ENCODE measurements at regions not wholly inside any gene's neighbourhood (a gene's known extent, or its start where the extent isn't known, plus 50 kb on each side); places are given as distances from the start of the nearest gene placed in this dataset.

DNA sequence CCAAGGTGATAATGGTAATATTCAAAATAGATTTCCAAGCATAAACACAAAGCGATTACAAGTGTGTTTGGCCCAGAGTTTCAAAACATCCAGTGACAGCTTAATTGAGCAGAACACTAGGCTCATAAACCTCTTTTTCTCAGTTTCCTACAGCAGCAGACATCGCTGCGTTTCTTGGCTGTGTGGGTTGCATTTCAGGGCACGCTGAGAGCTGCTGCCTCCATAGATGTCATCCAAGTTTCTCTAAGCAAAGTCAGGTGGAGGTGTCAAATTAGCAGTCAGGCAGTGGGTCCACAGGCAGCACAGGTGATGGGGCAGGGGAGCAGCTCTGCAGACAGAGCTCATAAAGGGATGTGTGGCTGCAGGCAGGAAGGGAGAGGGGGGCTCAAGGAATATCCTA is 50.5 kb upstream of the COL13A1 start:
- Histone ChIP-seq H3K36me3 (no peaks in the 10 kb centered on the region), H3K27me3 (no peaks in the 10 kb centered on the region), H3K4me3 (no peak overlapping the region), H3K27ac (no peak overlapping the region), H3K9me3 (no peaks in the 10 kb centered on the region), H3K4me1 (peaks cover 0 to 9% of the 10 kb centered on the region in 2 donors)
- no peak for DNase-seq (ENCODE audit: low spot score in 2 of 2)
- intact Hi-C loops (cut with DNase I): no loop called here
- TF ChIP-seq, protein P1, sequence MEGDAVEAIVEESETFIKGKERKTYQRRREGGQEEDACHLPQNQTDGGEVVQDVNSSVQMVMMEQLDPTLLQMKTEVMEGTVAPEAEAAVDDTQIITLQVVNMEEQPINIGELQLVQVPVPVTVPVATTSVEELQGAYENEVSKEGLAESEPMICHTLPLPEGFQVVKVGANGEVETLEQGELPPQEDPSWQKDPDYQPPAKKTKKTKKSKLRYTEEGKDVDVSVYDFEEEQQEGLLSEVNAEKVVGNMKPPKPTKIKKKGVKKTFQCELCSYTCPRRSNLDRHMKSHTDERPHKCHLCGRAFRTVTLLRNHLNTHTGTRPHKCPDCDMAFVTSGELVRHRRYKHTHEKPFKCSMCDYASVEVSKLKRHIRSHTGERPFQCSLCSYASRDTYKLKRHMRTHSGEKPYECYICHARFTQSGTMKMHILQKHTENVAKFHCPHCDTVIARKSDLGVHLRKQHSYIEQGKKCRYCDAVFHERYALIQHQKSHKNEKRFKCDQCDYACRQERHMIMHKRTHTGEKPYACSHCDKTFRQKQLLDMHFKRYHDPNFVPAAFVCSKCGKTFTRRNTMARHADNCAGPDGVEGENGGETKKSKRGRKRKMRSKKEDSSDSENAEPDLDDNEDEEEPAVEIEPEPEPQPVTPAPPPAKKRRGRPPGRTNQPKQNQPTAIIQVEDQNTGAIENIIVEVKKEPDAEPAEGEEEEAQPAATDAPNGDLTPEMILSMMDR (IDR thresholded peaks at IDR 0.05): no peak
